Erythroblast (primary cell): ENCODE measurements at regions not wholly inside any gene's neighbourhood (a gene's known extent, or its start where the extent isn't known, plus 50 kb on each side); places are given as distances from the start of the nearest gene placed in this dataset.

Experiments
- GATA1 ChIP-seq: IDR thresholded peaks from 2 replicates; pipeline ENCODE4 v1.6.1; 2011; ENCODE audit warnings: low read depth, mild to moderate bottlenecking, control low read depth, low read length, moderate library complexity
- POLR2A ChIP-seq: IDR thresholded peaks from 2 replicates; pipeline ENCODE4 v1.6.1; 2011; ENCODE audit warnings: mild to moderate bottlenecking, low read length

DNA sequence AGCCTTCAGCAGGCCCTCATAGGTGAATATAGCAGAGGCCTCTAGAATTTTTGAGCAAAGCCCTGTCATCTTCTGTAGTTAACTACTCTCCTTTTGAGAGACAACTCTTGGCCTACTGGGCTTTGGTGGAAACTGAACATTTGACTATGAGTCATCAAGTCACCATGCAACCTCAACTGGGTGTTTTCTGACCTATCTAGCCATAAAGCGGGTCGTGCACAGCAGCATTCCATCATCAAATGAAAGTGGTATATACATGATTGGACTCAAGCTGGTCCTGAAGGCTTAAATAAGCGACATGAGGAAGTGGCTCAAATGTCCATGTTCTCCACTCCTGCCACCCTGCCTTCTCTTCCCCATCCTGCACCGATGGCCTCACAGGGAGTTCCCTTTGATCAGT is 1115.5 kb downstream of the TAF11L14 start:
- TF ChIP-seq POLR2A (no peak), GATA1 (no peak)
